ENCODE measurements at regions not wholly inside any gene's neighbourhood (a gene's known extent, or its start where the extent isn't known, plus 50 kb on each side); places are given as distances from the start of the nearest gene placed in this dataset.

DNA sequence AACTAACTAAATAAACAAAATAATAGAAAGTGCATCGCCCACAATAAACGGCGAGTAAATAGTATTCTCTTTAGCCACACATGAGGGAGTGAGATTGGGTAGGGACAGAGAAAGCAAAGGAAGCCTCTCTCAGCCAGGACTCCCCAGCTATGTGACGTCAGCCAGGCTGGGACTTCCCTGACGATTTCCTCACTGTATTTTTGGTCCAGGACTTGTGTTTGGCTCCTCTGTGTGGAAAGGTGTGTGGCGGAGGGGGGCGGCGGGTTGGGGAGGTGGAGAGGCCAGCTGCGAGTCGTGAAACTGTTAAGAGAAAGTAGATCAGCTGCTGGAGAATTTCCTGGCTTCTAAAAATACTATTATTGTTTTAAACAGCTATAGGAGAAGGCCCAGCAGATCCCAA, 1124.6 kb downstream of the AACS start:
- DNase-seq (ENCODE audit: low read depth in 2 of 2) = no peak

DNA sequence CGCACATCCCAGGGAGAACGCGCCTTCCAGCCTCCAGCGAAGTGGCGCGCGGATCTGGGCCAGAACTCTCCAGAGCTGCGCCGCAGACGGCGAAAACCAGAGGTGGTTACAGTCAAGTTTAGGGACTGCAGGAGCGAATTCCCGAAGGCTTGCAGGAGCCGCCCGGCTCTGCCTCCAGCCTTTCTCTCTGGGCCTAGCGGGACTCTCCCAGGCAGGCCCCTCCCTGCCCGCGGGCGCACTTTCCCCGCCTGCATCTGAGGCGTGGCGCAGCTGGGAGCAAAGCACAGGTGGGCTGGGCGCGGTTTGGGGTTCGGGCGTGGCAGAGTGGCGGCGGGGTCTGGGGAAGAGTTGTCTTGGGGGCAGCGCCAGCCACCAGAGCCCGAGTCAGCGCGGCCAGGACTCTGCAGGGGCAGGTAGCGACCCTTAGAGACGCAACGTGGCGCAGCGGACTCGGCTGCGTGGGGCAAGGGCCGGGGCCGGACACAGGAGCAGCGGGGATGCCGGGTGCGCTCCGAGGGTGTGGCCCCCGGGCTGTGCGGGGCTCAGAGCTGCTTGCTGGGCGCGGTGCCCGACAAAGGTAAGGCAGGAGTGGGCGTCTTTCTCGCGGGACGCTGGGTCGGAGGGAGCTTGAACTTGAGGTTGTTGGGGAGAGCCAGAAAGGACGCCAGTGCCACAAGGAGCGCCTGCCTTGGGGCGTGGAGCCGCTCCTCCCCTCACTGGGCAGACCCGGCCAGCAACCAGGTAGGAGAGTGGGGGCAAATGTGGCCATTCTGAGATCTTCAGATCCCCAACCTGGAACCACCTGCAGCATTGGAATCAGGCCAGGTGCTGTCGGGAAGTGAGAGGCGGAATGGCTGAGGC, 1126.0 kb downstream of the AACS start:
- no peak for DNase-seq (ENCODE audit: low read depth in 2 of 2)

DNA sequence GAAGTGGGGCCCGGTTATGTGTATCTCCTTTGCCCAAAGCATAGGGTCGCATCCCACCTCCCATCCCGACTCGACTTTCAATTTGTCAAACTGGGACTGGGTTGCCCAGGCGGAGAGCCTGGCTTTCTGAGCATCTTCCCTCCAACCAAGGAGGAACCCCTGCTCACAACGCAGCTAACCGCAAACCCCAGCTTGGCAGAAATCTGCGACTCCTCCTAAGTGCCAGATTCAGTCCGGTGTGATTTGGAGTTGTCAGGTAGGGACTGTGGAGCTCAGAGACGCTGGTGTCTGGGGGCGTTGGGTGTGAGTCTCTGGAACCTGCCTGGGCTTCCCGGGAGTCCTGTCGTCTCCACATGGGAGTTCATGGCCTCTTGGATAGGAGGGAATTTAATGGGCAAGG, 1126.7 kb downstream of the AACS start:
- no peak for DNase-seq (ENCODE audit: low read depth in 2 of 2)

DNA sequence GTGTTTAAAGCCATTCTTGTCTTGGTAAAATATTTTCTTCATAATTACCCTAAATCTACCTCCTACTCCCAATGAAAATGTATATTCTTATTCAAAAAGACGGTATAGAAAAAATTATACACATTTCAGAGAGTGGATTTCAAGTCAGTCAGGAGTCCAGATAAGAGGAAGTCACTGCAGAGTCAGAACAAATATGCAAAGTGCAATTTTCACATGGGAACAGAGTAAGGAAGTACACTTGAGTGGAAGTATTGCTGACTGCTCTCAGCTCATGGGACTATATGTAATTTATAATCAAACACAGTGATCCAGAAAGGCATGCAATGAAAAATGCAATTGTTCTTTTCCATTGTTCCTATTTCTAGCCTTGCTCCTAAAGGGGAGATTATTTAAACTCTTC, 1128.0 kb downstream of the AACS start:
- no peak for DNase-seq (ENCODE audit: low read depth in 2 of 2)

DNA sequence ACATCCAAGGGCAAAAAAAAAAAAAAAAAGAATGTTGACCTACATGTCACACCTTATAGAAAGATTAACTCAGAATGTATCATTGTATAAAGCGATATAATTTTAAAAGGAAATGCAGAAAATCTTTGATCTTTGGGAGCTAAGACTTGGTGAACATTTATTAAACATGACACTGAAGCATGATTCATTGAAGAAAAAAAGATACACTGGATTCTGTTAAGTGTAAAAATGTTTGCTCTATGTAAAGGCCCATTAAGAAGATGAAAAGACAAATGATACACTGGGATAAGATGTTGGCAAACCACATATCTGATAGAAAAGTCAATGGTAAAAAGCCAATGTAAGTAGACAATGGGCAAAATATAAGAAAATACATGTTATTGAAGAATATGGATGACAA, 1131.0 kb downstream of the AACS start:
- DNase-seq (ENCODE audit: low read depth in 2 of 2) = no peak

DNA sequence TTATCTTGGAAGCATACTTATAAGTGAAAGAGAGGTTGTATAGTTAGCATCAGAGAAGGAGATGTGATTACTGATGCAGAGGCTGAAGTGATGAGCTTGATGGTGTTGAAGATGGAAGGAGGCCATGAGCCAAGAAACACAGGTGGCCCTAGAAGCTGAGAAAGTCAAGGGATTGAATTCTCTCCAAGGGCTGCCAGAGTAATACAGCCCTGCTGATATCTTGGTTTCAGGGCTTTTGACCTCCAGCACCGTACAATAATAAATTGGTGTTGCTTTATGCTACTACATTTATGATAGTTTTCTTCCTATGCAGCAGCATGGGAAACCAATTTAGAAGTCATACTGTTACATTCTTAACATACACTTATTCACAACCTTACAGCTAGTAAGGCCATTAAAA, 1133.3 kb downstream of the AACS start:
- no peak for DNase-seq (ENCODE audit: low read depth in 2 of 2)

DNA sequence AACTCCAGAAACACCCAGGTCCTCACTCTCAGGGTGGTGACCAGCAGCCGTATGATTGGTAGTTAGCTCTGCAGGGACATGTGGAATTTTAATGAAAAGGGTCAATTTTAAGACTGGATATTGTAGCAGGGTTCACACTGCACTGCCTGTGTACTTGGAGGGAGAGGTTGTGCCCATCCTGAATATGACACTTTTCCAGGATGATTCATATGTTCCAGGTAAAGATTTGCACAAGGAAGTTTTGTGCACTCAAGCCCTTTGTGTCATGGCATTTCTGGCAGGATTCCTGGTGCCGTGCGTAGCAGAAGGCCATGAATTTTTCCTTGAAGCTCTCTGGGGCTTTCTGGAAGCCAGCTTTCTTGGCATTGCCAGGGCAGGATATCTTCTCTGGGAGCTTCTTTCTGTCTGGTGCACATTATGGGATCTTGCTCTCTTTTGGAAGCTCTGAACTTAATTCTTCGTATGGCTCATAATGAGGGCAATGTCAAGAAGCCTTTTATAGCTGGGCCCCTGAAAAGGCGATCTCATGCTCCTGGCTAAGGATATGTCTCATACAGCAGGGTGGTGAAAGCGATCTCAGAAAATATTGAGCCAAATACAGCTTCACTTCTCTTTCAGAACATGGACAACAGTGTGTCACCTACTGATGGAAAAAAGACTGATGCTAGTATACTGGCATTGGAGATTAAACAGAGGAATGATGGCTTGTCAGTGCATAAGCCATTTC, 1133.9 kb downstream of the AACS start:
- no peak for DNase-seq (ENCODE audit: low read depth in 2 of 2)

DNA sequence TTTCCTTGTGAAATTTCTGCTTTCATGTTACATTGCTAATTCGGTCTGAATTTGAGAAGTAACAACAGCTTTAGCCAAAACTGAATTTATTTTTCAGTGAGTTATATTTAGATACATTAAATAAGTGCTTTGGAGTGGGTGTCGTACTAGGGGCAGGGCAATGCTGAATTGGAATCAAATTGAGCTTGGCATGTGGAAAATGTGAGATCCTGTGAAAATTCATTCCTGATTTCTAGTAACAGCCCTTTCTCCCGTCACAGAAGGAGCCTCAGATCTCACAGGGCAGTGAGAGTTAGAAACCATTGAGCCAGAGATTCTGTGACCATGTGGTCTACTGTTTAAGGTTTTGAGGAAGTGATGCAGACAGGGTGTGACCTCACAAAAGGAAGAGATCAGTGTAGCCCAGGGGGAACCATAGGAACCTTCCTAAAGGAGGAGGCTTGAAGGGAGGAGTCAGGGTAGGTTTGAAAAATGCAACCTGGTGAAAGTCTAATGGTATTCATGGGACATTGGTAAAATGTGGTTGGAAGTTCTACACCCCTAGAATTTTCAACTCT, 1136.8 kb downstream of the AACS start:
- DNase-seq (ENCODE audit: low read depth in 2 of 2) = no peak

DNA sequence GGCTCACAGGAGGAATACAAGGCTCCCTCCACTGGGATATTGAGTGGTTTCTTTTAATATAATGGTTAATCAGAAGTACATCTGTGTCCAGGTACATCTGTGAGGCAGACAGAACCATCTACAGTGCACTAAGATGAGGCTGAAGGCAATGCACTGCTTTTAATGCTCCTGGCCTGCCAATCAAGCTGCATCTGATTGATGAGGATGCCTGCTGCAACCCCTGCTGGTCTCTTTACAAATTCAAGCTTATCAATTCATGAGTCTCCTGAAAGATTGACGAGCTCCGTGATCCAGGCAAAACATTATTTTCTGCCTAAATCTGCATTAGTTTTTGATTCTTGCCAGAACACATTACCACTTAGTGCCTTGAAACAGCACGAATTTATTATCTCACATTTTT, 1139.1 kb downstream of the AACS start:
- no peak for DNase-seq (ENCODE audit: low read depth in 2 of 2)

DNA sequence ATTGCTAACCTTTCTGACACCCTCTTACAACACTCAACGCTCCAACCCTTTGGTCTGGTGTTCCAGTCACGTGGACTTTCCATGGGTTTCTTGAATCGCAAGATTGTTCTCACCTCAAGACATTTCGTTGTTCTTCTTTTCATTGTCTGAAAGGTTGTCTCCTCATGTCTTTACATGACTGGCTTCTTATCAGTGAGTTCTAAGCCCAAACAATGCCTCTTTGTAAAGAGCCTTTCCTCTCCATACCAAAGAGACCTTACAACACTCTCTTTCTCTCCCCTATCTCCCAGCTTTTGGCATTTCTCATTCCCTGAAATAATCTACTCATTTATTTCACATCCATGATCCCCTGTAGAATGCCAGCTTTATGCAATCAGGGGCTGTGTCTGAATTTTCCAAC, 1144.8 kb downstream of the AACS start:
- no peak for DNase-seq (ENCODE audit: low read depth in 2 of 2)

DNA sequence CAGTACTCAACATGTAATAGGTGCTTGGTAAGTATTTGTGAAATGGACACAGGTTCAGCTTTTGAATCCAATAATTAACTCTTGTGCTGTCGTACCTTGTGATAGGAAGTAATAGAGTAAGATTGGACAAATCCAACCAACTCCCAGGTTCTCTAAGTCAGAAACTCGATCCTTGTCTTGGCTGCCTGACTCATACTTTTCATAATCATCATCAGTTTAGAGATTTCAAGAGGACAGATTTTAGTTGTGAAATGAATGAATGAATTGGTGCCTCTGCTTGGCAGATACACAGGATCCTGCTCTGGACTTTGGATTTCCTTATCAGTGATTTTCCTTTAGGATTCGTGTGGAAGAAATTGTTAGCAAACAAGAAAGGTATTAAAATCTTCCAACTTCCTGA, 1145.2 kb downstream of the AACS start:
- no peak for DNase-seq (ENCODE audit: low read depth in 2 of 2)

DNA sequence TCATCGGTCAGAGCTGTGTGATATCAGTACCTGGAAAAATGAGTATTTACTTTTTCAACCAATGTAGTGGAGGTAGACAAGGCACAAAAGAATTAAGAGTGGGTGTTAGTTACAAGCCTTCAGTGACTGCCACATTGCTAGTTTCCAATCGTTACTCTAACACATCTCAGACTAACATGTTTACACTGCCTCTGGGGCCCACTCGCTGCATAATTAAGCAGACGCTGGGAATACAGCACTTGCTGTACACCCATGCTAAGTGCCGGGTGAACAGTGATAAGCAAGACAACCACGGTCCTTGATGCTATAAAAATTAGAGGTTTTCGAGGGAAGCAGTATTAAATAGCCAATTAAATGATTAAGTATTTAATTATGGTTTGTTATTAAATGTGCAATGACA, 1147.6 kb downstream of the AACS start:
- no peak for DNase-seq (ENCODE audit: low read depth in 2 of 2)

DNA sequence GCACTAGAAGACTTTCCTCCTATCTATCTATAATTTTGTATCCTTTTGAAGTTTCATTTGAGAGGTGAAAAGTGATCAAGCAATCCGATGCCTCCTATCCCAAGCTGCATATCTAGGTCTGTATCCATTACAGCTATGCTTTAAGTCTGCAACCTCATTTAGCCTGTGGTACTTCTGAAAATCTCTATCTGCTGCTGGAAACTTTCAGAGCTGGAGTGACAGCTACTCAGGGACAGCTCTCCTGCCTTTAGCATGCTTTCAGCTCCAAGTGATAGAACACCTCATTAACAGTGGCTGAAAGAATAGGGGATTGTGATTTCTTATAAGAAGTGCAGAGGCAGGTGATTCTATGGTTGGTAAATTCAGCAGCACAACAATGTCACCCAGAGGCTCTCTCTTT, 1153.5 kb downstream of the AACS start:
- no peak for DNase-seq (ENCODE audit: low read depth in 2 of 2)

DNA sequence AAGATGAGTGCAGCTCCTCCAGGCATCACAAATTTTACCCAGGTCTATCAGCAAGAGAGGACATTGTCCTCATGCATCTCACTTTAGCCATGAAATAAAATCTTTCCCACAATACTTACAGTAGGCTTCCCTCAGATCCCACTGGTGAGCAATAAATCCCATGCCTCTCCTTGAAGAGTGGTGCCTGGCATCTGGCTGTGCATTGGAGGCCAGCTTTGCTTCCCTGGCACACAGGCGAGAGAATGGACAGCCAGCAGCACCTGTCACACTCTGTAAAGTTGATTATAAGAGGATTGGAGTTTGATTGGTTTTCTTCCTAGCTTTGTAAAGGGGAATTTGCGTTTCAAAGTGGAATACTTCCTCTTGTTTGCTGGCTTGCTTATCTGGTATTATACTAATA, 1153.9 kb downstream of the AACS start:
- DNase-seq (ENCODE audit: low read depth in 2 of 2) = no peak

DNA sequence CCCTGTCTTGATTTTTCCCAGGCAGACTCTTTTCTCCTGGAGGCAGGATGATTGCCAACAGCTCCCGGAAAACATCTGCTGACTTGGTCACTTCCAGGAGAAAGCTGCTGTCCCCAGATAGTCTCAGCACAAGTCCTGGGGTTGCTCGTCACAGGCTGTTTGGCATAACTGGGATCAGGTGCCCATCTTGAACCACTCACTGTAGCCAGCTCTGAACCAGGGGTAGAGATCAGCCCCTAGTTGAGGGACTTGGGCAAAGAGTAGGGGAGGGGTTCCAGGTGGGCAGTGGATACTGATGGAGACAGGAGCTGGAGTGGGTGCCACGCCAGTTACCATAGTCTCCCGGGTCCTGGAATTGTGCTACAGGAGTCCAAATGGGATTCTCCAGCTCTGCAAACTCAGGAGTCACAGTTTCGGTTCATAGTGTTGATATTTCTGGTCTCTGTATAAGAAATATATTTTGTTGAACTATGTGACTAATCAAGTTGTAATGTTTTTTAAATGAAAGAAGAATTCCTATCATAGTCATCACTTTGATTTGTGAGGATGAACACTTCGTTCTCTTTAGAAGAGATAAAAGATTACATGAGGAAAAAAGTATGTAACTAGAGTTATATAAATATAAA, 1154.5 kb downstream of the AACS start:
- no peak for DNase-seq (ENCODE audit: low read depth in 2 of 2)

DNA sequence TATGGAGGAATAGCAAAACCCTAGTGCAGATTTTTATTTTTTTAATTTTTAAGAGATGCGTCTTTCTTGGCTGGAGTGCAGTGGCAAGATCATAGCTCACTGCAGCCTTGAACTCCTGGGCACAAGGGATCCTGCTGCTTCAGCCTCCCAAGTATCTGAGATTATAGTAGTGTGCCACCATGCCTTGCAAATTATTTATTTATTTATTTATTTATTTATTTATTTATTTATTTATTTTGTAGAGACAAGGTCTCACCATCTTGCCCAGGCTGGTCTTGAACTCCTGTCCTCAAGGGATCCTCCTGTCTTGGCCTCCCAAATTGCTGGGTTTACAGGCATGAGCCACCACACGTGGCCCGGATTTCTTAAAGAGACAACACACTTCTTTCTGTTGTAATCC, 1158.8 kb downstream of the AACS start:
- DNase-seq (ENCODE audit: low read depth in 2 of 2) = no peak

DNA sequence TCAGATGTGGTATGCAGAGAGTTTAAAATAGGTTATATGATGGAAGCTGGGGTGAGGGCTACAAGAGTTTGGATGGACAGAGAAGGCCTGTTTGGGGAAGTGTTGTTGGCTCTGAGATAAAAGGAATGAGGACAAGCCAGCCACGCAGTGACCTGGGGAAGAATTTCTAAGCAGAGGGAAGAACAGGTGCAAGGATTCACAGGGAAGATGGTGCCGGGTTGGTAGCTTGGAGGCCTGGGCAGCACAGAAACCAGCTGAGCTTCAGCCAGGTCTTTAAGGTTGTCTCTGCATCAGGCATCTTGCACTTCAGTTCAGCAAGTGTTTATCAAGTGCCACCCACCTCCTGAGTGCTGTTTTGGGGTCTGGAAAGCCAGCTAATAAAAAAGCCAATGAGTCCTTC, 1163.7 kb downstream of the AACS start:
- DNase-seq (ENCODE audit: low read depth in 2 of 2) = no peak

DNA sequence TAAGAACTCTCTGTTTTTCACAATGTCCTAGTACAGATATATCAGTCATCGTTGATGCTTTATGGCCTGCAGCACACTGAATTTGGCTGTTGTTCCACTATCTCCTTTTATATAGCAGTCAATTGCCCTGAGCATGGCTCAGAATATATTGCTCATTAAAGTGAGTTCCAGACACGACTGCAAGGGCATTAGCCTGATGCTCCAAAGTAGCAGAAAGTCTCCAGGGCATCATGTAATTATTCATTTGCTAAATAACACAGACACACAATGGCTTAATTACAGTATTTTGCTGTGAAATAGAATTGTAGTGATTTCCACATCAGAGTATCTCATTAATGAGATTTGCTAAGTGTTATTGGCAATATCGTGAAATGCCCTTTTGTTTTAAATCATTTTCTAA, 1167.5 kb downstream of the AACS start:
- DNase-seq (ENCODE audit: low read depth in 2 of 2) = no peak

DNA sequence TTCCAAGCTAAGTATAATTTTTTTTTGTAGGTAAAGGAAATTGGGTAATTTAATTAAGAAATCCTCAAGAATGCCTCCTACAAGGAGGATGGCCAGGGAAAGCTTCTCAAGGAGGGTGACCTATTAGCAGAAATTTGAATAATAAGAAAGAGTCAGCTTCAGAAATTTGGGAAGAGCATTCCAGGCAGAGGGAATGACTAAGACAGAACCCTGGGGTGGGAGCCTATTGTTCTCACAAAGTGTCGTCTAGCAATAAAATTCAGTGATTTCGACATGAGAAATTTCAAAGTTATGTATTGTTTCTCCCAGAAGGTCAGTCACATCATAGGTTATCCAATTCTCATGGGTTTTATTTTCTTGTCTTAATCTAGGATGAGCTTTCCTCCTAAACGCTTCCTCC, 1168.4 kb downstream of the AACS start:
- no peak for DNase-seq (ENCODE audit: low read depth in 2 of 2)

DNA sequence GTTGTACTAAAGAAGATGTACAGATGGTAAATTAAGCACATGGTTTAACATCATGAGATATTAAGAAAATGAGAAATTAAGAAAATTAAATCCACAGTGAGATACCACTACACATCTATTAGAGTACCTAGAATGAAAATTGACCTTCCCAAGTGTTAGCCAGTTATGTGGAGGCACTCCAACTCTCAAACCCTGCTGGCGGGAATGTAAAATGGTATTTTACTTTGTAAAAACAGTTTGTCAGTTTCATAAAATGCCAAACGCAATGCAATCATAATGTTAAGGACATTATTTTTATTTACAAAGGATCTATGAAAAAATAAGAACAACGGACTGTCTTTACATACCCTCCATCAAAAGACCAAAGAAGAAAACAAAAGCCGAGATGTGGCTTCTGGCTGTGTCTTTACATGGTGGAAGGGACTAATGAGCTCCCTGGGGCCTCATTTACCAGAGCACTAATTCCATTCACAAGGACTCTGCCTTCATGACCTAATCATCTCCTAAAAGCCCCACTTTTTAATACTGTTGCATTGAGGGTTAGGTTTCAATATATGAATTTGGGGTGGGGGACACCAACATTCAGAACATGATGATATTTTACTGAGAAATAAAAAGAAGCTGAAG, 1178.7 kb downstream of the AACS start:
- DNase-seq (ENCODE audit: low read depth in 2 of 2) = no peak

DNA sequence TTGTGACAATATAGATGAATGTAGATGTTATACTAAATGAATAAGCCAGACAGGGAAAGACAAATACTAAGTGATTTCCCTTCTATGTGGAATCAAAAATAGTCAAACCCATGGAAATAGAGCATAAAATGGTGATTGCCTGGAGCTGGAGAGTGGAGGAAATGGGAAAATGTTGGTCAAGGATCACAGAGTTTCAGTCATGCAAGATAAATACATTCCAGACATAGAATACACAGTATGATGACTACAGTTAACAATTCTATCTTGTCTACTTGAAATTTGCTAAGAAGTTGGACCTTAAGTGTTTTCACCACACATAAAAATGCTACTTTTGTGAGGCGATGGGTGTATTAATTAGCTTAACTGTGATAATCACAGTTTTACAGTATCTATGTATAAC, 1182.7 kb downstream of the AACS start:
- no peak for DNase-seq (ENCODE audit: low read depth in 2 of 2)

DNA sequence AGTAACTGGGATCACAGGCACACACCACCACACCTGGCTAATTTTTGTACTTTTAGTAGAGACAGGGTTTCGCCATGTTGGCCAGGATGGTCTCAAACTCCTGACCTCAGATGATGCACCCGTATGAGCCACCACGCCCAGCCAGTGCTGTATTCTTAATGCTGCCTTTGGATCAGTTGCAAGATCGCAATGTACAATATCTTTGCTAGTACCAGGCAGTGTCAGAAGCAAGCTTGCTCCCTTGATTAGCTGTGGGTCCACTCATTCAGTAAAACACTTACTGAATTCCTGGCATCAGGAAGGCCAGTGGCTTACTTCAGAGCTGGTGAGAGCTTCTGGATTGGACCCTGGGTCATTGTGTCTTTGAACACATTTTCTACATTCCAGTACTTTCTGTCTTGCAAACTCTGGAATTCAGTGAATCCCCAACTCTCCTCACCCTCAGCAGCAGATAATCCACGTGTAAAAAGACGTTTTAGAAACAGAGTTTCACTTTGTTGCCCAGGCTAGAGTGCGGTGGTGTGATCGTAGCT, 1183.7 kb downstream of the AACS start:
- DNase-seq (ENCODE audit: low read depth in 2 of 2) = no peak
